Fibroblast of peridontal ligament (primary cell): ENCODE measurements at regions not wholly inside any gene's neighbourhood (a gene's known extent, or its start where the extent isn't known, plus 50 kb on each side); places are given as distances from the start of the nearest gene placed in this dataset.

Experiments
- DNase-seq: peaks from one replicate; pipeline ENCODE4 v3.0.0-alpha.2; 2010; ENCODE audit errors: extremely low read depth

GRCh38 chr6:132973514-132973993, 159.2 kb downstream of the RPS12 start:
- DNase-seq, result no peak

GRCh38 chr6:132974122-132974521, 159.8 kb downstream of the RPS12 start:
- DNase-seq, result no peak

DNA sequence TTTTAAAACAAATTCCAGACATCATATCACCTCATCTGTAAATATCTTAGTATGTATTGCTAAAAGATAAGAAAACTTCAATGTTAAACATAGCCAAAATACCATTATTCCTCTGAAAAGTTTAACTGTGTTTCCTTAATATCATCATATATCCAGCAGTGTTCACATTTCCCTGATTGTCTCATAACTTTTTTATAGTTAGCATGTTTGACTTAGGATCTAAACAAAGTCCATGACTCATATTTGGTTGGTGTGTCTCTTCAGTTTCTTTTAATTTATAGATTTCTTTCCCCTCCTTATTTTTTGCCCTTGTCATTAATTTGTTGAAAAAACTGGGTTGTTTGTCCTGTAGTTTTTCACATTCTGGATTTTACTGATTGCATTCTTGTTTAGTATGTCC, 163.0 kb downstream of the RPS12 start:
- DNase-seq, result no peak

DNA sequence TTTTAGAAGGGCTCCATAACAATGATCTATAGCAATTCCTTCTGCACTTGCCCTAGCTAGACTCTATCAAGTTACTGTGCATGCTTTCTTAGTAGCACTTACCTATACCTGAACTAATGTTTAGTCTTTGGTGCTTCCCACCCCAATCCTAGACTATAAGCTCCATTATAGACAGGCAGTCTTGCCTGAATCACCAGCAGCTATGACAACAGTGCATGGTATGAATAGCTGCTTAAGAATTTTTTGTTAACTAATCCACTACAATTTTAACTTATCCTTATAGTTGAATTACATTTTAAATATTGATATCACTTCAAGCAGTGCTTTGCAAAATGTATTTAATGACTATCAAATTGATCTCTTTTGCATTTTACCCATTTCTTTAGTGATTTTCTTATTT, 164.3 kb downstream of the RPS12 start:
- DNase-seq, result no peak

DNA sequence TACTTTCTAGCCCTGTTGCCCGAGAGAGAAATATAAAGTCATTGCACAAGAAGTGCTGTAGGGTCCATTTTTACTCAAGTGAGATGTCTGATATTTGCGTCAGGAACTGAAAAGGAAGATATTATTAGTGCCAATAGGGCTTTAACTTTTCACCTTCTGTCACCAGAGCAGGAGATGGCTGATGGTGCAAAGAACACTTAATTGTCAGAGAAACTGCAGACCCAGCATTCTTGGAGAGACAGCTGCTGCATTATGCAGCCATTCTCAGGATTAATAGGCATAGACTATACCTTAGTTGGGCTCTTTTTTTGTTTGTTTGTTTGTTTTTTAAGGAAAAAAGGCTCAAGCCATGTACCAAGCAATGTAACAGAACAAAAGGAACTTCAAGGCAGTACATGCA, 179.4 kb downstream of the RPS12 start:
- DNase-seq, result no peak

DNA sequence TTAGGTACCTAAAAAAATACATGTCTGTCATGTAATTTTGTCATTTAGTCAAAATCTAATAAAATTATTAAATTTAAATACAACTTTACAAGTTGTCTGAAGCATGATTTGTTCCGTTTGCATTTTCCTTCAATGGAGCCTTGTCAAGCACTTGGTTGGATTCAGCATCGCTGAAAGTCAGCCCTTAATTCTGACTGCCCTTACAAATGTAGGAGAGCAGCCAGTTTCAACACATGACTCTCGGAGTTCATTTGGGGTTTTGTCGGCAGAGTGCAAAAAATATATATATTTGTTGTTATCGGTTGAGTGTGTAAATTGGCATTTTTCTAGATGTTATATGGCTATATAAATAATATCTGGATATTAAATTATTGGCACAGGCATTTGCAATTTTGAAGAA, 180.6 kb downstream of the RPS12 start:
- no peak for DNase-seq

DNA sequence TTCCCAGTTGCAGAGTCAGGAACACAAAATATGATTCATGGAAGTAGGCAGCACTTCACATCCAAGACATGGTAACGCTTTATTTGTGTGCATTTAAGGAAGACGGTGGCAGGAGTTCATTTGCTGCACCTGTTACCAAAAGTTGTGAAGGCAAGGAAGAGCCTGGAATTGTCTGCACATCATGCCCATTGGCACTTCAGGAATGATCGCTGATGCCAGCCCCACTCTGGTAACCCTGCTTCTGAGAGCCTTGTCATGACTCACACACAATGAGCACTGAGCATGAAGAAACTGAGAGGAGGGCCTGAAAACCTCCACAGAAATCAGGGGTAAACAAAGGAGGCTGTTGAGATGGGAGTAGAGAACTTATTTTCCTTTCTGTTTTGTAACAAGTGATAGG, 181.1 kb downstream of the RPS12 start:
- no peak for DNase-seq

DNA sequence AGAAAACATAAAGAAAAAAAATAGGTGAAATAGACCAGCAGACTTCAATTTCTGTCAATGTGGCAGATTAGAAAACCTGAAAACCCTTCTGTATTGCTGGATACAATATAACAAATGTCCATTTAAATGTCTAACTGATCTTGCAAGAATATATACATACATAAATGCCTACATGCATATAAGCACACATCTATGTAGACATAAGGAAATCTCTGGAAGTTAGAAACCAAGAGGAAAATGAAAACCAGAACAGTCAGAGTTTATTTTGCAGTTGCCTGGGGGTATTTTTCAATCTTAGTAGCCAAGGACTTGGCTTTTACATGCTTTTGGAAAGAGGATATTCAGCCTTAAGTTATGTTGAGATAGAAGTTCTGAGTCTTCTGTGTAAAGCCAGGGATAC, 184.0 kb downstream of the RPS12 start:
- DNase-seq, result no peak

DNA sequence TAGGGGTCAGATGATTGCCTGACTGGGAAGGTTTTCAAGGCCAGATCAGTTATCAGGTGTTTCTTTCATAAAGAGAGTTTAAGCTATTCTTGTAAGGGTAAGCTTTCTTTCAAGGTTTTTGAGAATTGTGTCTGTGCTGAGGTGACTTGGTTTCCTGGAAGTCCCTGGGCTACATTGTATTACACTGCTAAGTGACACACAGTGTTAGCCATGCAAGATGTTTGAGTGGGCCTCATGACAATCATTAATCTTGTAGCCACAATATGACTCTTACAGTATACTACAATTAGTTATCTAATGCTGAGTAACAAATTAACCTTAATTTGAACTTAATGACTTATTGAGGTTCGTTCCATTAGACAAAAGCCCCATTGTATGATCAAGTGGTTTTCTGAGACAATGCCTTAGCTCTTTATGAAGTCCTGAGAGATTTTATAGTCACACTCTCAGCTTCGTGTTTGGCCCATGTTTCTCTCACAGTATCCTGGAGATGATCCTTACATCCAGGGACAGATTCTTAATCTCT, 186.7 kb downstream of the RPS12 start:
- no peak for DNase-seq

- DNase-seq, result no peak
These were observed 190.0 kb downstream of the RPS12 start for GRCh38 chr6:133004304-133004884.

DNA sequence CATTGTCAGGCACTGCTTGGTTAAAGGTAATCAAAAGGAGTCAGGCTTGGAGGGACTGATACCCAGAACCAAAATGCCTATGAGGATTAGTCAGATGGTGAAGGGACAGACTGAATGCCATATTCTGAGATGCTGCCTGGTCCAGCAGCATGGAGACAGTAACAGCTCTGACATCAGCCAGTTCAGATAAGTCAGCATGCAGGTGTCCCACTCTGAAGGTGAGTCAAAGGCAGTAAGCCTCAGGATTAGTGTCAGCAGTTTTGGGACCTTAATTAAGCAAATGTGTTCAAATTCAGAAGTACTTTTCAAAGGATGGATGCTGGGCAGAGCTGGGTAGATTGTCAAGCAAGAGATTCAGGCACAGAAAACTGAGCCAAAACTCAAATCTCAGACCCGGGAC, 198.4 kb downstream of the RPS12 start:
- no peak for DNase-seq

DNA sequence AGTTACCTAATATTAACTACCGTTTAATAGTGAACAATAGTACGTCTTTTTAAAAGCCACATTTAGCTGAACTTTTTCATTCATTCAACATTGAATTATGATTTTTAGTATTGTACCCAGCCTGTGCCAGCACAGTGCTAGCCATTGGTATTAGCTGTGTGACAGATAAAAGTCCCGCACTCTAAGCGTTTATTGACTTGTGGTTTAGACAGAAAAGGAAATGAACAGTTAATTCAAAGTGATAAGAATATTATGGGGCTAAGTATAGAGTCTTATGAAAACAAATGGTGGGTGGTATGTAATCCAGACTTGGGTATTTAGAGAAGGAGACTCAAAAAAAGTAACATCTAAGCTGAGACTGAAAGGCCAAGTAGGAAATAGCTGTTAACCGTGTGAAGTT, 202.3 kb downstream of the RPS12 start:
- no peak for DNase-seq

DNA sequence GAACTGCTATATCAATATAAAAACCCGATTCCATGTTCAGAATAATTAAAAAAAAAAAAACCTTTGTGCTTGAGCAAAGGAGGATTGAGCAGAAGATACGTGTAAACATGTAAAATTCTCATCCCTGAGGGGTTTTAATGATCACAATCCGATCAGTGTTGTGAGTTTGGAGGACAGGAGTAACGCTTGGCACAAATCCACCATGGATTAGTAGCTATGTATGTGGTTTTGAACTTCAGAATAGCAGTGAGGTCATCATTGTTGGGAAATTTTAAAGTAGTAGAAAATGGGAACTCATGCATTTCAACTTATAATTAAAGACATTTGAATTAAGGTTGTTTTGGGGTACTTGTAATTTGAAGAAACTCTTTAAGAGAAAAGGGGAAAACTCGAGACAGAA, 203.2 kb downstream of the RPS12 start:
- DNase-seq, result peak; percentile 85

GRCh38 chr6:133026705-133027104, 212.3 kb downstream of the RPS12 start:
- no peak for DNase-seq

DNA sequence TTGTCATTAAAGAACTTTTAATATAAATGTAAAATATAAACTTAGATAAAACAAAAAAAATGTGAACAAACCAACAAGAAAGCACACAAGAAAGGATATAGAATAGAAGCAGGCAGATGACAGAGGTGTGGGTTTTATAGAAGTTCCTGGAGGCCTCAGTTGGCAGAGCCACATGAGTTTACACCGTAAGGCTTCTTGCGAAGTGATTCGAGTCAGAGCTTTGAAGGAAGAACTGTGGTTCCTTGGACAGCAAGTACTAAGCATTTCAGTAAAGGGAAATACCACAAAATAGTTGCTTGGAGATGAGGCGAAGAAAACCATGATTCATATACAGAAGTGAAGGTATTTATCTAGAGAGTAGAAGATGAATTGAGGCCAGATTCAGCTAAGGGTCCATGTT, 207.9 kb upstream of the EYA4 start:
- no peak for DNase-seq

DNA sequence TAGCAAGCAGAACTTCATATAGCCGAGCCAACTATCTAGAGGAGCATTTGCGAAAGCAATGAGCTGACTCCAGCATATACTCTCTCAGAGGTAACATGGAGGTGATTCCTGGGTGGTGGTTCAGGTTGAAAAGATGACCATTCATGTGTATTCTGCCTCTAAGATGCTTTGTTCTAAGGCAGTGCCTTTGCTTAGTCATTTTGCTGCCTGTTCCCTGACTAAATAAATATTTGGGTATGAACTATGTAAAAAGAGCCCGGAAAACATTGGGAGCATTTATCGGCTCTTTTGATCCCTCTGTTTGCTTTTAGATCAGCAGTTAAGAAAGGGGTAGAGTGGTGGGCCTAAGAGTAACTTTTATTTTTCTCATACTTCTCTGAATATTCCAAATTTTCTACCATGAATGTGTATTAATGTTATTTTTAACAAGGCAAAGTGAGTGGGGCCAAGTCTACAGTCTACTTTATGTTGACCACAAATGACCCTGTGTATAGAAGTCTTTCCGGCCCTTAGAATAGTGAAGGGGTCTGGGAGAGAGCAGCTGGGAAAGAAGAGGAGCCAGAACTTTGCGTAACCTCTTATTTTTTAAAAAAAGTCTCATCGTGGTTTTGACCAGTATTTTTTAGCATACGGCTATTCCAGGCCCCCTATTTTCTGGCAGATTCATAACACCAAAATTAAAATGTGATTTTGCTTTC, 206.5 kb upstream of the EYA4 start:
- DNase-seq, result no peak

DNA sequence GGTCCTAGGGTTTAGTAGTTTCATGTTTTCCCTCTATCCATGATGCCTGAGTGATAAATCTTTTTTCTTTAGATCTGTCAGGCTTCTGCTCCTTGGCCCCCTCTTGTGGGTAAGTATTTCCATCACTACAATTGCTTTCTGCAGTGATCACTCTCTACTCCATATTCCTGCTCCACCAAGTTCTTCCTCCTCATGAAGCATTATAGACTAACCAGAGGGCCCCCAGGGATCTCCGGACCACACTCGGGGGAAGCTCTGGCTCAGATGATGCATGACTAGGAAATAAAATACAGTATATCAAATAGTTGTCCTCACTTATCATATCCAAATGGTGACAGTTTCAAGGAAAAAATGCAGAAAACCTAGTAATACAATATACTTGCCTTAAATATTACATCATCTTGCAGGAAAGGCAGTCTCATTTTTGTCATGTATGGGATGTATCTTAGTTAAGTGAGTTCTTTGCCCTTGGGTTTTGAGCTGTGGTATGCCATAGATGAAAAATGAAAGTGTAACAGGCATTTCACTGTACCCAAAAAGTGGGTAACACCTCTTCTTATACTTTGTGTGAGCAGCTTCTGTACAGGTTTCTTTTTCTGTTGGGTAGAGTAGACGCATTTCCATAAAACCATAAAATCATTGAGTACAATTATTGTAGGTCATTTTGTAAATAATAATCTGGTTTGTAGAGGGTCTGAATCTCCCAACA, 200.9 kb upstream of the EYA4 start:
- DNase-seq, result peak; percentile 65

- no peak for DNase-seq
These were observed 200.2 kb upstream of the EYA4 start for GRCh38 chr6:133040803-133041419.

DNA sequence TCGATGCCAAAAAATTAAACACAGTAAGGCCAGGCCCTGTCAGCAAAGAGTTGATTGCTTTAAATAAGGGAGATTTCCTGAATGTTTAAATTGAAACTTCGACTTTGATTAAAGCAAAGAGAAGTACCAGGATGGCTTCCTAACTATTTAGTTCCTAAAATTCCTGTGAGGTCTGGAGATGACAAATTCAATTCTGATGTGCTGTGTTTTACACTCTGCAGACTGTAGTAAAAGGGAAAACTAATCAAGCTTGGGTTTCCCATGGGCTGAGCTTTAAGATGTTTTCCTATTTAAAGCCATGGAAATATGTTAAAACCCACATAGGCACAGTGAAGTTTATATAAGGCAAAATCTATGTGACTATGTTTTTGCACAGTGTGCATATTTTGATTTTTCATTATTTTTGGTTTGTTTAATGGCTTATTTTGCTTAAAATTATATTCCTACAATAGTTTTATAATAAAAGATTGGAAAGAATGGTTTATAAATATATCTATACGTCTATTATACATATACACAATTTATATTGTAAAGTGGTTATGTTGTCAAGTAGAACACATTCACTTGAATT, 198.5 kb upstream of the EYA4 start:
- no peak for DNase-seq

DNA sequence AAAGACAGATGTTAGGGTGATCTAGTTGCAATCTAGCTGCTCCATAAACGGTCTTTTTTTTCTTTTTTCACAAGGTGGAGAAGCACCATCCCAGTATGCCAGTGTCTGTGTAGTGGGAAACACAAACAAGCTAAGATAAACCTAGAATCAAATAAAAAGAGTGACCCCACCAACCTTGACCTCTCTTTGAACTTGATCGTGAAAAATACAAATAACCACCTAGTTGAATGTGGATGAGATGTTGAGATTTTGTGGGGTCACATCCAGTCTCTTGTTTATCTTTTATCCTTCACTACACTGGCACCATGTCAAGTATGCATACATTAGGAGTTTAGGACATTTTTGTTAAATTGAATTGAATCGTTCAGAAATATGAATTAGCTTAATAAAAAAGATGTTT, 194.6 kb upstream of the EYA4 start:
- no peak for DNase-seq

- no peak for DNase-seq
These were observed 194.0 kb upstream of the EYA4 start for GRCh38 chr6:133047065-133047665.

DNA sequence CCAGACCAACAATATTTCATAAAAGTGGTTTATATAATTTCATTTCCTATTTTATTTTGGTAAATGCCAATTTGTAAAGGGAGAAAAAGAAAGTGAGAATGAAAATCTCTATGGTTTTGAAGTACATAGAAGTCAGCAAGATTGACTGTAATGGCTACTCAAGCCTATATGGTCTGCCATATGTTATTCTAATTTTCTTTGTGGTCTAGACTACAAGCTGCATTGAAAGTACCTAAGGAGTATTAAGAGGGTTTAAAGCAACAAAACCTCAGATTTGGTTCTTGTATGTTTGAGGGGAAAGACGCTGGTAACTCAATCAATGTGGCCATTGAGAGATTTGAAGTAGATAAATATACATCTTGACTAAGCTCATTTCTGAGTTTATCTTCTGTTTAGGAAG, 193.5 kb upstream of the EYA4 start:
- no peak for DNase-seq
